BLaER1 (cell line): ENCODE measurements at regions not wholly inside any gene's neighbourhood (a gene's known extent, or its start where the extent isn't known, plus 50 kb on each side); places are given as distances from the start of the nearest gene placed in this dataset.
A peak's percentile ranks its signal among the peaks of the same experiment; 100 is the strongest.
"Not testable (repeated sequence)": the region's sequence is repeated elsewhere in the genome, so short reads cannot be mapped to it uniquely, and the experiment has no call there.

ENCODE experiments used
- H3K27ac ChIP-seq: shearing (Covaris generic); formaldehyde crosslinking; 2 replicates; pipeline ENCODE4 v1.8.1; 2022
- H3K27me3 ChIP-seq: shearing (Covaris generic); formaldehyde crosslinking; 2 replicates; pipeline ENCODE4 v1.8.1; 2022
- H3K36me3 ChIP-seq: shearing (Covaris generic); formaldehyde crosslinking; 2 replicates; pipeline ENCODE4 v1.8.1; 2022
- H3K4me1 ChIP-seq: shearing (Covaris generic); formaldehyde crosslinking; 2 replicates; pipeline ENCODE4 v1.8.1; 2022
- H3K4me2 ChIP-seq: shearing (Covaris generic); formaldehyde crosslinking; 2 replicates; pipeline ENCODE4 v1.8.1; 2022
- H3K4me3 ChIP-seq: shearing (Covaris generic); formaldehyde crosslinking; 2 replicates; pipeline ENCODE4 v1.8.1; 2022
- H3K9ac ChIP-seq: shearing (Covaris generic); formaldehyde crosslinking; 2 replicates; pipeline ENCODE4 v1.8.1; 2022
- H3K9me3 ChIP-seq: shearing (Covaris generic); formaldehyde crosslinking; 2 replicates; pipeline ENCODE4 v1.8.1; 2022
- H4K20me1 ChIP-seq: shearing (Covaris generic); formaldehyde crosslinking; 2 replicates; pipeline ENCODE4 v1.8.1; 2022
- Cebpa-rat ChIP-seq: shearing (Covaris generic); IDR thresholded peaks from 2 replicates; pipeline ENCODE4 v1.8.1; 2022

DNA sequence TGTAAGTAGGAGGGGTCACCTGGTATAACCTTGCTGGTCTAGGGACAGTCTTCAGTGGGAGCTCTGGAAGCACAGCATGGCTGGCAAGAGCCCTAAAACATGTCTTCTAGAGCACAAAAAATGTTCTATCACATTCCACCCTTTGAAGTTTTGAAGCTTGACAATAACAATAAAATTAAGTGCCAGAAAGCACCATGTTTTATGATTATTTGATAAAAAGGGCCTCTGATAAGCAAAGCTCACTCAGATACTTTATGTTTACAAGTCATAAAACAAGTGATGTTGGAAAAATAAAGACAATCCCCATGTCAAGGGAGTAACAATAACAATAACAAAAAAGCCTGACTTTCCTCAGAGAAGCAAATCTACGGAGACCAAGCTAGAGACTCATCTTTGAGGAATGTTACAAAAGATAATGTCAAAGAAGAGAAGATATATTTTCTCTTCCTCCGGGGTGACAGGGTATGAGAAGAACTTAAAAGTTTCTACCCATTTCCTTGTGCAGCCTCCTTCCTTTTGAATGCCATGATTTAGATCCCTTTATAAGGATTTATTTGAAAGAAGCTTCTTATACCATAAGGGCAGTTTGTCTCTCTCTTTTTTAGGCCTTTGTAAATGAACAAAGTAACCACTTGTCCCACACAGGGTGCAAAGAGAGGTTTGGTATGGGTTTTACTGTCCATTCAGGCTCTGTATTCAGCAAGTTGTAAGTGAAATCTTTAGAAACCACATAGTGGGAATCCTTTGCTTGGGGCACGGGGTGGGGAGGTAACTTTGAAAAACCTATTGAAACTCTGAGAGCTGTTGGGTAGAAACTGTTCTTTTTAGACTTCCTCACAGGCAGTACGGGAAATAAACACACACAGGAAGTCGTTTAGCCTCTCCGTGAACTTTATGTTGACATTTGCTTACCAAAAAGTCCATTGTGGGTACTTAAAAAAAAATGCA is 109.6 kb upstream of the RBMS3 start:
- no peaks in the 10 kb centered on the region for H3K9me3 ChIP-seq
- H3K4me3 ChIP-seq = no peak overlapping the region
- H3K4me1 ChIP-seq = peaks cover 18% of the 10 kb centered on the region
- no peaks in the 10 kb centered on the region for H3K36me3 ChIP-seq
- peak overlapping the region; percentile 66 for H3K4me2 ChIP-seq
- no peaks in the 10 kb centered on the region for H3K27me3 ChIP-seq
- H3K9ac ChIP-seq = no peak overlapping the region
- TF ChIP-seq Cebpa-rat = no peak
- peak overlapping the region; percentile 62 for H3K27ac ChIP-seq
- no peaks in the 10 kb centered on the region for H4K20me1 ChIP-seq

DNA sequence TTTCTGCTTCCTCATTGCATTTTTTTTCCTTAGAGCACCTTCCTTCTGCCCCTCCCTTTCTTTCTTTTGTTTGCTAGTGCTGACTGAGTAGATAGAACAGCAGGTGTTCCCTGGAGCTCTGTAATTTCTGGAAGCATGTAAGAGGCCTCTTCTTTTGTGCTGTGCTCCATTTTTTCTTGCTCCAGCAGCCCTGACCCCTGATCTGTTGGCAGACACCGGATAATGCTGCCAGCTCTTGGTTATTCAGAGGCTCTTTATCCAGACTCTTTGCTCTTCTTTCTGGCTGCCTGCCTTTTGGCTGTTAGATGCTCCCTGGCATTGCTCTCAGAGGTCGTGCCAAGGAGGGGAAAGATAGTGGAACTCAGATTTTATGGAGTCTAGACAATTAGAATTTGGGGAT is 104.4 kb upstream of the RBMS3 start:
- Histone ChIP-seq H3K4me2 (no peak overlapping the region), H3K27me3 (no peaks in the 10 kb centered on the region)
- TF ChIP-seq Cebpa-rat = no peak

DNA sequence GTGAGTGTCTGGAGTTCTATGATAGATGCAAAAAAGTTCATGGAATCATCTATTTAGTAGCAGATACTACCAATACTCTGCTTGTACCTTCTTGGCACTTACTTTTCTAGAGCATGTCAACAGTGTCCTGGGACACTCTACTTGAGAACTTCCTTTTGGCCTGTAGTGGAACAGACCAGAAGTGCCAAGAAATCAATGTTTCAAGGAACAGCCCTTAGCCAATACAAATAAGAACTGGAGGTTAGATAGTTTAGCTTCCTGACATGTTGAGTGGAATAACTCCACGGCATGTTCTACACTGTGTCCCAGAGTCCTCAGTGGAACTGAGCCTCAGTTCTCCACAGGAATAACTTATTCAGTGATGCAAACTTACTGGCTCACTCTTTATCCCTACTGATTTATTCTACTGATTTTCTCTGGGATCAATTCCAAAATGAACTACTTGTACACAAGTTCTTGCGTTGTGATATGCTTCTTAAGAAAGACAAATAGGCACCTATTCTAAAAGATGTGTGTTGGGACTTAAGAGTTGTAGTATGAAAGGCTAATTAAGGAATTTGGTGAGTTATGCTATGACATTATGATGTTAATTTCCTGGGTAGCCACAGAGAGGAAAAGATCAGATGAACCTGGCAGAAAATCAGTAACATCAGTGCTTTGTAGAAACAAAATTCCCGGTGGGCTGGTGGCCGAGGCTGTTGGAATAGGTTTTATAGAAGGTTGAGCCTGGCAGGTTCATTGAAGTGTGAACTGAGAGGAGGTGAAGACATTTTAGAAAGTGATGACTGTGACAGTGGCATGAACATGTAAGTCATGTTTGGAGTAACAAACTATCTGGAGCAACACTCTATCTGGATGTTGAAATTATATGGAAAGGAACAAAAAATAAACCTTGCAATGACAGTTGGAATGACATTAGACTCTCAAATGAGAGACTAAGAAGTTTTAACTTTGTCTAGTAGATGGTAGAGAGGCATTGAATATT is 101.8 kb upstream of the RBMS3 start:
- Histone ChIP-seq H3K4me1 (no peaks in the 10 kb centered on the region), H3K4me2 (no peak overlapping the region), H3K4me3 (no peak overlapping the region), H3K9me3 (no peaks in the 10 kb centered on the region), H3K27ac (no peak overlapping the region), H3K27me3 (no peaks in the 10 kb centered on the region), H3K36me3 (no peaks in the 10 kb centered on the region), H3K9ac (no peak overlapping the region), H4K20me1 (no peaks in the 10 kb centered on the region)
- TF ChIP-seq Cebpa-rat = no peak

More for the DNA sequence above, 104.4 kb upstream of the RBMS3 start:
- Histone ChIP-seq H3K4me3 (no peak overlapping the region), H3K27ac (no peak overlapping the region), H3K36me3 (no peaks in the 10 kb centered on the region), H4K20me1 (no peaks in the 10 kb centered on the region), H3K4me1 (peaks cover 7% of the 10 kb centered on the region), H3K9me3 (no peaks in the 10 kb centered on the region), H3K9ac (no peak overlapping the region)

DNA sequence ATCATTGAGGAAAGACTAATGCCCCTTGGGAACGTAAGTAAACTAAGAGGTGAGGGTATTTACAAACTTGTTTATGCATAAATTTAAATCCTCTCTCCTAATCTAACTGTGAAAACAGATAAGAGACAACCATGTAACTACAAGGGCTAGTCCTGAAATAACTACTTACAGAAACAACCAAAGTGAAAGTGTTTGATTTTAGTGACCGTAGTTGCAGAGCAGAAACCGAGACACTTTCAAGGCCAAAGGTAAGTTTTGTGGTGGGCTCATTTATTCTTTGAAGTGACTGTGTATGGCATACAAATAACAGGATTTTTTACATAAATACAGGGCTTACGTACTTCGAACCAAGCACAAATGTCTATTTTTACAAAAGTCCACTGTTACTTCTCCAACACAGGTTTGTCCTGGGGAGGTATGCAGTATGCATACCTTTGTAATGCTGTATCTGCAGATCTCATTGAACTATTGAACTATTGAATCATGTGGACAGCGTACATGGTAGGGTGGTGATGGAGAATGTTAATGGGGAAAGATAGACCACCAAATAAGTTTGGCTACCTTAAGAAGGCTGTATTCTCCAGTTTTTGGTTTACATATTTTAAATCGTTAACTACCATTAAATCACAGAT is 99.6 kb upstream of the RBMS3 start:
- Histone ChIP-seq H3K4me2 (no peak overlapping the region), H3K27me3 (no peaks in the 10 kb centered on the region)

DNA sequence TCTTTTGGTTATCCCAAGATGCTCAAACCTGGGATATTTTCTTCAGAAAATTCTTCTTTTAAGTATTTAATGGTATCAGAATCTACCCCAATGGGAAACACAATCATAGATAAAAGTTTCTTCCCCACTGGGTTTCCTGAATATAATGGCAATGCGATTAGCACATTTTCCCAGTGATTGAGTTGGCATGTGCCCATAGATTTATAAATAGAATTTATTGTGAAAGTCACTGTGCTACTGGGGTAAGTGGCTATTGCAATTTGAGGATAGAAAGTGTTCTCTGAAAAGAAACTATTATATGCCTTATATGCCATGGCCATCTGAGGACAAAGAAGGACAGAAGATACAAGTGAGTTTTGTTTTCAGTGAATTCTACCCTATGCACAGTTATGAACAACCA is 99.0 kb upstream of the RBMS3 start:
- Histone ChIP-seq H4K20me1 (no peaks in the 10 kb centered on the region), H3K9ac (no peak overlapping the region), H3K4me3 (no peak overlapping the region), H3K9me3 (no peaks in the 10 kb centered on the region), H3K4me1 (no peaks in the 10 kb centered on the region), H3K27ac (no peak overlapping the region), H3K27me3 (no peaks in the 10 kb centered on the region), H3K4me2 (no peak overlapping the region), H3K36me3 (no peaks in the 10 kb centered on the region)
- no peak for TF ChIP-seq Cebpa-rat

More for the DNA sequence above, 99.6 kb upstream of the RBMS3 start:
- no peaks in the 10 kb centered on the region for H4K20me1 ChIP-seq
- H3K36me3 ChIP-seq = no peaks in the 10 kb centered on the region
- no peaks in the 10 kb centered on the region for H3K4me1 ChIP-seq
- no peaks in the 10 kb centered on the region for H3K9me3 ChIP-seq
- H3K27ac ChIP-seq = no peak overlapping the region
- H3K9ac ChIP-seq = no peak overlapping the region
- no peak overlapping the region for H3K4me3 ChIP-seq
- no peak for TF ChIP-seq Cebpa-rat

DNA sequence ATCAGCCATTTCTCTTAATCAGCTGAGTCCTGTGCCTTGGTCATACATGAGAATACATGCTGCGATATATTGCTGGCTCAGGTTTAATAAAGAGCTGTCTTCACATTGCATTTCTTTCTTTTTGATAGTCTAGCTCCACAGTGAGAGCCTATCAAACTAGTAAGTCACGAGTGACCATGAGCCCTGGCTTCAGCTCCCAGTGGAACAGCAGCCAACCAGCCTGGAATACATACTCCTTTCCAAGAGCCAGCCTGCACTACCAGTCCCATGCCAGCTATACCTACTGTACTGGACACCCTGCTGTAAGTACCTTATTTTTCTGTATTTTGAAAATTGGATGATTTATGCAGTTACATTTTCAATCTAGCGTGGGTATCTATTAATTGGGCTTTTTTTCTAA is 98.0 kb upstream of the RBMS3 start:
- not testable (repeated sequence) for H3K4me1 ChIP-seq, H3K36me3 ChIP-seq, H3K9me3 ChIP-seq, H3K4me2 ChIP-seq, H4K20me1 ChIP-seq, H3K9ac ChIP-seq, H3K27ac ChIP-seq, H3K4me3 ChIP-seq, H3K27me3 ChIP-seq

DNA sequence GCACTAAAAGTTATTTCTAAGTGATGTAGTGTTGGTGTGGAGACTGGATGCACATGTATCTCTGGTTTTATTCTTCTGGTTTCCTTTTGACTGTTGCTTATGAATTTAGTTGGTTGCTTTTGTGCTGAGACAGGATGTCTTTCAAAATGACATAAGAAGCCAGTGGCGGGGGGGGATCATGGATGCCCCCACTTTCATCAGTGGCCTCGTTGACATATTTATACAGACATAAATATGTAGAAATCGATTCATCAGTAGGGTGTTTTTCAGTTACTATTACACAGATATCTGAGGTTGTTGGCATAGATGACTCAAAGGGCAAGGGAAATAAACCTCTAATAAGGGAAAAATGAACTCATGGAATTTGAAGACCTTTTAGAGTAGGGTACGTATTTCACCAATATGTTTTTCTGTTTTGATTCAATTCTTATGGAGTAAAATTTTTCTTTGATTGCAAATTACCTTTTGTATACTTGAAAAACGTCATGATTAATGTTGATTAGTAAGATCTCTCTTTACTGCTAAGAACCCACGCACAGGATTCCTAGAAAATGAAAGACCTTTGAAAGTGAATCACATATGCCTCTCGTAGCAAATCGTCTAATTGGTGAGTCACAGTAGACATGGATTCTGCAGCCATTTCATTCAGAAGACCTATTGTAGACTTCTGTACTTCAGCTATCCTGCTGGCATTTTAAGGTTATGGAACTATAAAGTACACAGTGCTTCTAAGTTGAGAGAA is 97.4 kb upstream of the RBMS3 start:
- TF ChIP-seq Cebpa-rat = no peak
- Histone ChIP-seq H3K9me3 (no peaks in the 10 kb centered on the region), H3K27ac (no peak overlapping the region), H3K27me3 (no peaks in the 10 kb centered on the region), H3K4me3 (no peak overlapping the region), H4K20me1 (no peaks in the 10 kb centered on the region), H3K4me2 (no peak overlapping the region), H3K36me3 (no peaks in the 10 kb centered on the region), H3K9ac (no peak overlapping the region), H3K4me1 (no peaks in the 10 kb centered on the region)

DNA sequence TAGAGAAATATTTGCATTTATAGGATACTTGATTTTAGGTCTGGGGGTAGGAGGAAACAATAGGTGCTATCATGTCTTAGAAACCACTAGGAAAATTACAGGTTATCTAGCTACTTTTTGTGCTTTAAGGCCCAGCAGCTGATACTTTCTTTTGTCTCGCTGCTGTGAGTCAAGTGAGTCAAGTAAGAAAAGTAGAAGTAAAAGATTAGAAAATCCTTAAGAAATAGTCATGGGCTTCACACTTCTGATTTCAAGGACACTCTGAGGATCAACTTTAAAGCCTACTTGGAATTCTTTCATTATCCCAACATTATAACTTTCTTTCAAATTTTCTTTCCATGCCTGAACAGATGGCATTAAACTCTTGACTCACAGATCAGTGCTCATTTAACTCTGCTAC is 95.2 kb upstream of the RBMS3 start:
- no peak overlapping the region for H3K9ac ChIP-seq
- no peak overlapping the region for H3K27ac ChIP-seq
- H3K27me3 ChIP-seq = no peaks in the 10 kb centered on the region
- H3K4me2 ChIP-seq = no peak overlapping the region
- H4K20me1 ChIP-seq = no peaks in the 10 kb centered on the region
- H3K36me3 ChIP-seq = no peaks in the 10 kb centered on the region
- no peaks in the 10 kb centered on the region for H3K4me1 ChIP-seq
- no peaks in the 10 kb centered on the region for H3K9me3 ChIP-seq
- no peak overlapping the region for H3K4me3 ChIP-seq
- no peak for TF ChIP-seq Cebpa-rat

DNA sequence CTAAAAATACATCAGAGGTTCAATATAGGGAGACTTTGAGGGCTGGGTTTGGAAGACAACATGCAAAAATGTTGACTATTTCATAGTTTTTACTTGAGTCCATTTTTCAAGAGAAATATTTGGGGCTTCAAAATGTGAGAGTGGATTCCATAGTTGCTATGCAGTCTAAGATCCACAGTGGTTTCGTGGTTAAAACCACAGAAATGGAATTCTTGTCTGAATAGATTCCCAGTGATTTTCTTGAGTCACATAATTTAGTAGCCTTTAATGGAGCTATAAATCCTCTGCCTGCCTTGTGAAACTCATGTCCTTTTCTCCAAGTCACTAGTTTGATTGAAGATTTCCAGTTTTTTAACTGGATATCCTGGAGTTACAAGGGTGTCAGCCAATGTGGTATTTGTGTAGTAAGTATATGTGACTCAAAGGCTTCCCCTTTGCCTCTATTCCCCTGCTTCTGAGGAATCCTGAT is 94.7 kb upstream of the RBMS3 start:
- no peak overlapping the region for H3K4me3 ChIP-seq
- no peaks in the 10 kb centered on the region for H3K27me3 ChIP-seq
- no peaks in the 10 kb centered on the region for H3K36me3 ChIP-seq
- TF ChIP-seq Cebpa-rat = no peak
- no peaks in the 10 kb centered on the region for H3K9me3 ChIP-seq
- H3K4me2 ChIP-seq = no peak overlapping the region
- H4K20me1 ChIP-seq = no peaks in the 10 kb centered on the region
- H3K27ac ChIP-seq = no peak overlapping the region
- H3K4me1 ChIP-seq = no peaks in the 10 kb centered on the region
- H3K9ac ChIP-seq = no peak overlapping the region
